Lower leg skin (tissue), 3 donors: ENCODE measurements at regions not wholly inside any gene's neighbourhood (a gene's known extent, or its start where the extent isn't known, plus 50 kb on each side); places are given as distances from the start of the nearest gene placed in this dataset.

Source experiments
- POLR2A ChIP-seq, 2 donors: fragments of 450-650 bp; IDR thresholded peaks; one replicate each; pipeline ENCODE4 v1.6.1; 2016 to 2017; ENCODE audit warnings: antibody characterized with exemption in 2 of 2, mild to moderate bottlenecking in 1 of 2, moderate library complexity in 1 of 2
- TF ChIP-seq, protein P1 (sequence below), 3 donors: fragments of 450-650 bp; IDR thresholded peaks; one replicate each; pipeline ENCODE4 v1.5.1; 2016; ENCODE audit warnings: antibody characterized with exemption in 3 of 3, mild to moderate bottlenecking in 3 of 3, moderate library complexity in 2 of 3

DNA sequence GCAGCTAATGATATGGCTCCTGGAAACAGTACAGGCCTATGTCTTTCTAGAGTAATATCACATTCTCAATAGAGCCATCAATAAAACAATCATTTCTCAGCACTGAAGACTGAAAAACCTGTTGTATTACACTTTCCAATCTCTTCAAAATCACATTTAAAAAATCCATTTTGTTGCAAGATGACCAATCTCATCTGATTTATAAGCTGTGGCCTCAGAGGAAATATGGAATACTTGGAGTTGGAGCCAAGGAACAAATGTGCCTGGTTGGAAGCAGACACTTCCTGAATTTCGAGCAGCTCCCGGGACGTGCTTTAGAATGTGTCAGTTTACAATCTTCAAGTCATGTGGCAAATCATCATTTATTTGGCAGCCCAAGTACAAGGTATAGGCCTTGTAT, 114.5 kb downstream of the ADCYAP1 start:
- TF ChIP-seq, protein P1, sequence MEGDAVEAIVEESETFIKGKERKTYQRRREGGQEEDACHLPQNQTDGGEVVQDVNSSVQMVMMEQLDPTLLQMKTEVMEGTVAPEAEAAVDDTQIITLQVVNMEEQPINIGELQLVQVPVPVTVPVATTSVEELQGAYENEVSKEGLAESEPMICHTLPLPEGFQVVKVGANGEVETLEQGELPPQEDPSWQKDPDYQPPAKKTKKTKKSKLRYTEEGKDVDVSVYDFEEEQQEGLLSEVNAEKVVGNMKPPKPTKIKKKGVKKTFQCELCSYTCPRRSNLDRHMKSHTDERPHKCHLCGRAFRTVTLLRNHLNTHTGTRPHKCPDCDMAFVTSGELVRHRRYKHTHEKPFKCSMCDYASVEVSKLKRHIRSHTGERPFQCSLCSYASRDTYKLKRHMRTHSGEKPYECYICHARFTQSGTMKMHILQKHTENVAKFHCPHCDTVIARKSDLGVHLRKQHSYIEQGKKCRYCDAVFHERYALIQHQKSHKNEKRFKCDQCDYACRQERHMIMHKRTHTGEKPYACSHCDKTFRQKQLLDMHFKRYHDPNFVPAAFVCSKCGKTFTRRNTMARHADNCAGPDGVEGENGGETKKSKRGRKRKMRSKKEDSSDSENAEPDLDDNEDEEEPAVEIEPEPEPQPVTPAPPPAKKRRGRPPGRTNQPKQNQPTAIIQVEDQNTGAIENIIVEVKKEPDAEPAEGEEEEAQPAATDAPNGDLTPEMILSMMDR (IDR thresholded peaks at IDR 0.05), result no peak
- no peak for TF ChIP-seq POLR2A (IDR thresholded peaks at IDR 0.05)
